Liver (tissue), 8 donors: ENCODE measurements at regions not wholly inside any gene's neighbourhood (a gene's known extent, or its start where the extent isn't known, plus 50 kb on each side); places are given as distances from the start of the nearest gene placed in this dataset.

Experiments
- DNase-seq: peaks from one replicate; pipeline ENCODE4 v3.0.0-alpha.2; 2017; ENCODE audit warnings: low spot score
- H3K27ac ChIP-seq, 2 donors: one replicate each; pipeline ENCODE4 v1.7.0; 2013; ENCODE audit warnings: inconsistent platforms in 2 of 2, low read length in 2 of 2, control low read depth in 1 of 2, low read depth in 1 of 2, mild to moderate bottlenecking in 1 of 2
- H3K27me3 ChIP-seq, 4 donors: one replicate each; pipeline versions ENCODE4 v1.6.1 to v1.7.0; 2013; ENCODE audit warnings: low read length in 3 of 4, inconsistent platforms in 1 of 4, mild to moderate bottlenecking in 1 of 4, moderate library complexity in 1 of 4; ENCODE audit not compliant: control insufficient read depth in 4 of 4, insufficient read depth in 4 of 4
- H3K36me3 ChIP-seq, 4 donors: one replicate each; pipeline versions ENCODE4 v1.6.1 to v1.7.0; 2013; ENCODE audit warnings: low read length in 3 of 4, mild to moderate bottlenecking in 3 of 4, low read depth in 1 of 4, moderate library complexity in 1 of 4; ENCODE audit not compliant: control insufficient read depth in 4 of 4, insufficient read depth in 3 of 4
- H3K4me1 ChIP-seq, 4 donors: one replicate each; pipeline versions ENCODE4 v1.6.1 to v1.7.0; 2013; ENCODE audit warnings: low read length in 3 of 4, mild to moderate bottlenecking in 3 of 4, moderate library complexity in 1 of 4; ENCODE audit not compliant: control insufficient read depth in 4 of 4, insufficient read depth in 4 of 4
- H3K4me3 ChIP-seq, 3 donors: one replicate each; pipeline versions ENCODE4 v1.6.1 to v1.7.0; 2013; ENCODE audit warnings: low read length in 3 of 3, control low read depth in 1 of 3, low read depth in 1 of 3, mild to moderate bottlenecking in 1 of 3
- H3K9ac ChIP-seq, 2 donors: one replicate each; pipeline ENCODE4 v1.7.0; 2013; ENCODE audit warnings: low read length in 2 of 2, mild to moderate bottlenecking in 2 of 2, moderate library complexity in 2 of 2, control low read depth in 1 of 2, low read depth in 1 of 2
- H3K9me3 ChIP-seq, 4 donors: one replicate each; pipeline versions ENCODE4 v1.6.1 to v1.7.0; 2013; ENCODE audit warnings: low read length in 3 of 4; ENCODE audit not compliant: control insufficient read depth in 4 of 4
- ATF3 ChIP-seq: IDR thresholded peaks from 2 replicates; pipeline ENCODE4 v1.6.1; 2016; ENCODE audit warnings: antibody characterized with exemption
- FOXA1 ChIP-seq: IDR thresholded peaks from 2 replicates; pipeline ENCODE4 v1.6.1; 2016; ENCODE audit warnings: antibody characterized with exemption
- FOXA2 ChIP-seq: IDR thresholded peaks from 2 replicates; pipeline ENCODE4 v1.6.1; 2016; ENCODE audit warnings: antibody characterized with exemption
- GABPA ChIP-seq, 2 donors: IDR thresholded peaks in 1 of 2; conservative IDR thresholded peaks in 1 of 2; 2 replicates each; pipeline ENCODE4 v1.6.1; 2016; ENCODE audit warnings: antibody characterized with exemption in 2 of 2, mild to moderate bottlenecking in 1 of 2, moderate library complexity in 1 of 2
- HNF4A ChIP-seq, 2 donors: conservative IDR thresholded peaks; 2 replicates each; pipeline ENCODE4 v1.6.1; 2016; ENCODE audit warnings: antibody characterized with exemption in 2 of 2, mild to moderate bottlenecking in 2 of 2
- HNF4G ChIP-seq: IDR thresholded peaks from 2 replicates; pipeline ENCODE4 v1.6.1; 2016; ENCODE audit warnings: antibody characterized with exemption
- JUND ChIP-seq, 2 donors: IDR thresholded peaks; 2 replicates each; pipeline ENCODE4 v1.6.1; 2016; ENCODE audit warnings: antibody characterized with exemption in 2 of 2
- NR2F2 ChIP-seq: IDR thresholded peaks from 2 replicates; pipeline ENCODE4 v1.6.1; 2016; ENCODE audit warnings: antibody characterized with exemption
- REST ChIP-seq: IDR thresholded peaks from 2 replicates; pipeline ENCODE4 v1.6.1; 2016; ENCODE audit warnings: antibody characterized with exemption, mild to moderate bottlenecking
- RXRA ChIP-seq, 2 donors: IDR thresholded peaks; 2 replicates each; pipeline ENCODE4 v1.6.1; 2017 to 2018; ENCODE audit warnings: antibody characterized with exemption in 2 of 2, mild to moderate bottlenecking in 1 of 2
- TAF1 ChIP-seq: conservative IDR thresholded peaks from 2 replicates; pipeline ENCODE4 v1.6.1; 2016; ENCODE audit warnings: antibody characterized with exemption, mild to moderate bottlenecking
- YY1 ChIP-seq: IDR thresholded peaks from 2 replicates; pipeline ENCODE4 v1.6.1; 2016; ENCODE audit warnings: antibody characterized with exemption, mild to moderate bottlenecking
- WGBS: extraction: QIAGEN DNeasy Blood & Tissue Kit; methylation state at CpG from one replicate; pipeline ENCODE4 v1.1.7; 2013; 5-methylcytosine and 5-hydroxymethylcytosine counted together
- TF ChIP-seq, protein P1 (sequence below): fragments of 150-350 bp; IDR thresholded peaks from 2 replicates; pipeline ENCODE4 v1.5.1; 2017; ENCODE audit warnings: improper control_type of control experiment, low read depth, low read length; ENCODE audit not compliant: missing input control
- TF ChIP-seq, protein P2 (sequence below): IDR thresholded peaks from 2 replicates; pipeline ENCODE4 v1.6.1; 2016; ENCODE audit warnings: antibody characterized with exemption
- donor health status: healthy.
- donor health status: healthy.
- donor health status: healthy.
- donor health status: healthy.
- donor health status: healthy.

DNA sequence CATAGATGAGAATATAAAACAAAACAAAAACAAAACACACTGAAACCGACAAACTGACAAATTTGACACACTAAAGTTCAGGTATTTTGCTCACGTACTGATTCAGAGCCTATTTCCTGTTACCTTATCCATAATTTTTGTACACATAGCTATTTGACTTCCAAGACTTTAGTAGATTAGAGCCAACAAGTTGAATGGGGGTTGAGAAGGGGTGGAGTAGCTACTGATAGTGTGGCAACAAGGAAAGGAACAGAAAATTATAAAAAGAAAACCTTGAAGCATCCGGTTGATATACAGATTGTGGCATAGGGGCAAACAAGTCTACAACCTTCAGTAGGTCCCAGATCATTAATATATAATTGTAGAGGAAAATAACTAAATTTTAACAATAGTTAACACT is 92.3 kb upstream of the RASGEF1B start:
- H3K27ac ChIP-seq, result peak overlapping the region in 1 of 2 donors; percentile 47
- H3K9me3 ChIP-seq, result no peaks in the 10 kb centered on the region
- no peak overlapping the region for H3K9ac ChIP-seq
- H3K4me3 ChIP-seq, result no peak overlapping the region
- no peak for DNase-seq
- H3K4me1 ChIP-seq, result peaks cover 2 to 22% (median 14%) of the 10 kb centered on the region in 4 donors
- H3K27me3 ChIP-seq, result no peaks in the 10 kb centered on the region
- TF ChIP-seq GABPA (IDR thresholded peaks at IDR 0.05 in 1 of 2, conservative IDR thresholded peaks at IDR 0.05 in 1 of 2), result no peak
- no peak for TF ChIP-seq HNF4A (conservative IDR thresholded peaks at IDR 0.05)
- 46% methylated on average over 3 of the region's 3 CpGs for WGBS
- no peaks in the 10 kb centered on the region for H3K36me3 ChIP-seq

GRCh38 chr4:81562093-81562492 is 90.4 kb upstream of the RASGEF1B start:
- H3K4me1 ChIP-seq, result peaks cover 2 to 20% (median 13%) of the 10 kb centered on the region in 4 donors
- no peak overlapping the region for H3K9ac ChIP-seq
- WGBS, result 66% methylated on average over 1 of the region's 1 CpG
- no peaks in the 10 kb centered on the region for H3K36me3 ChIP-seq
- H3K9me3 ChIP-seq, result no peaks in the 10 kb centered on the region
- H3K4me3 ChIP-seq, result no peak overlapping the region
- TF ChIP-seq, protein P1, sequence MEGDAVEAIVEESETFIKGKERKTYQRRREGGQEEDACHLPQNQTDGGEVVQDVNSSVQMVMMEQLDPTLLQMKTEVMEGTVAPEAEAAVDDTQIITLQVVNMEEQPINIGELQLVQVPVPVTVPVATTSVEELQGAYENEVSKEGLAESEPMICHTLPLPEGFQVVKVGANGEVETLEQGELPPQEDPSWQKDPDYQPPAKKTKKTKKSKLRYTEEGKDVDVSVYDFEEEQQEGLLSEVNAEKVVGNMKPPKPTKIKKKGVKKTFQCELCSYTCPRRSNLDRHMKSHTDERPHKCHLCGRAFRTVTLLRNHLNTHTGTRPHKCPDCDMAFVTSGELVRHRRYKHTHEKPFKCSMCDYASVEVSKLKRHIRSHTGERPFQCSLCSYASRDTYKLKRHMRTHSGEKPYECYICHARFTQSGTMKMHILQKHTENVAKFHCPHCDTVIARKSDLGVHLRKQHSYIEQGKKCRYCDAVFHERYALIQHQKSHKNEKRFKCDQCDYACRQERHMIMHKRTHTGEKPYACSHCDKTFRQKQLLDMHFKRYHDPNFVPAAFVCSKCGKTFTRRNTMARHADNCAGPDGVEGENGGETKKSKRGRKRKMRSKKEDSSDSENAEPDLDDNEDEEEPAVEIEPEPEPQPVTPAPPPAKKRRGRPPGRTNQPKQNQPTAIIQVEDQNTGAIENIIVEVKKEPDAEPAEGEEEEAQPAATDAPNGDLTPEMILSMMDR, result no peak
- TF ChIP-seq NR2F2 (no peak), ATF3 (no peak), HNF4A (conservative IDR thresholded peaks at IDR 0.05) (no peak), FOXA1 (no peak), YY1 (no peak), REST (no peak), HNF4G (no peak), FOXA2 (no peak), TAF1 (no peak), JUND (IDR thresholded peaks at IDR 0.05) (no peak), RXRA (IDR thresholded peaks at IDR 0.05) (no peak), GABPA (IDR thresholded peaks at IDR 0.05 in 1 of 2, conservative IDR thresholded peaks at IDR 0.05 in 1 of 2) (no peak)
- TF ChIP-seq, protein P2, sequence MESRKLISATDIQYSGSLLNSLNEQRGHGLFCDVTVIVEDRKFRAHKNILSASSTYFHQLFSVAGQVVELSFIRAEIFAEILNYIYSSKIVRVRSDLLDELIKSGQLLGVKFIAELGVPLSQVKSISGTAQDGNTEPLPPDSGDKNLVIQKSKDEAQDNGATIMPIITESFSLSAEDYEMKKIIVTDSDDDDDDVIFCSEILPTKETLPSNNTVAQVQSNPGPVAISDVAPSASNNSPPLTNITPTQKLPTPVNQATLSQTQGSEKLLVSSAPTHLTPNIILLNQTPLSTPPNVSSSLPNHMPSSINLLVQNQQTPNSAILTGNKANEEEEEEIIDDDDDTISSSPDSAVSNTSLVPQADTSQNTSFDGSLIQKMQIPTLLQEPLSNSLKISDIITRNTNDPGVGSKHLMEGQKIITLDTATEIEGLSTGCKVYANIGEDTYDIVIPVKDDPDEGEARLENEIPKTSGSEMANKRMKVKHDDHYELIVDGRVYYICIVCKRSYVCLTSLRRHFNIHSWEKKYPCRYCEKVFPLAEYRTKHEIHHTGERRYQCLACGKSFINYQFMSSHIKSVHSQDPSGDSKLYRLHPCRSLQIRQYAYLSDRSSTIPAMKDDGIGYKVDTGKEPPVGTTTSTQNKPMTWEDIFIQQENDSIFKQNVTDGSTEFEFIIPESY, result no peak
- no peak overlapping the region for H3K27ac ChIP-seq
- no peaks in the 10 kb centered on the region for H3K27me3 ChIP-seq
- DNase-seq, result no peak
